NCI-H2107 treated with DMSO at 0.1 percent for 48 hours (cell line): ENCODE measurements at regions not wholly inside any gene's neighbourhood (a gene's known extent, or its start where the extent isn't known, plus 50 kb on each side); places are given as distances from the start of the nearest gene placed in this dataset.

Experiments
- DNase-seq: peaks from one replicate; lab custom pipeline; 2025; ENCODE audit not compliant: unreplicated experiment; lab: John Stamatoyannopoulos, UW

GRCh38 chr18:73966954-73967353 lies 180.7 kb downstream of the FBXO15 start:
- DNase-seq: no peak

DNA sequence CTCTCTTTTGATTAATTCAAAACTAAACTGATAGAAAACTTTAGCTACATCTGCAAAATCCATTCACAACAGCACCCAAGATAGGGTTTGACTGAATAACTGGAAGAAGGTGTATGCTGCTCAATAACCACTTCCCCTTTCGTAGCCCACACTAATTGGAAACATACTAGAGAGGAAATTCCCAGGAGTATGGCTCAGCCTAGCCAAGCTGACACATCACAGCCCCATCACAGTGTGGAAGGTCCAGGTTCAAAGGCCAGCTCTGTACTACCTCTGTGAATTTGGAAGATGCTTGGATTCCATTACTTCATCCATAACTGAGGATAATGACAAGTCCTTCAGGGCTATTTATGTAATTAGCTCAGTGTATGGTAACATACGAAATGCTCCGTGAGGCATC lies 185.4 kb downstream of the FBXO15 start:
- DNase-seq: no peak

GRCh38 chr18:73961804-73962203 lies 185.8 kb downstream of the FBXO15 start:
- DNase-seq: no peak

- no peak for DNase-seq
Measured at GRCh38 chr18:73959352-73959751, 188.3 kb downstream of the FBXO15 start.

- no peak for DNase-seq
Measured at GRCh38 chr18:73954268-73954667, 193.4 kb downstream of the FBXO15 start.

GRCh38 chr18:73952296-73952946 lies 195.2 kb downstream of the FBXO15 start:
- peak; percentile 43 for DNase-seq

DNA sequence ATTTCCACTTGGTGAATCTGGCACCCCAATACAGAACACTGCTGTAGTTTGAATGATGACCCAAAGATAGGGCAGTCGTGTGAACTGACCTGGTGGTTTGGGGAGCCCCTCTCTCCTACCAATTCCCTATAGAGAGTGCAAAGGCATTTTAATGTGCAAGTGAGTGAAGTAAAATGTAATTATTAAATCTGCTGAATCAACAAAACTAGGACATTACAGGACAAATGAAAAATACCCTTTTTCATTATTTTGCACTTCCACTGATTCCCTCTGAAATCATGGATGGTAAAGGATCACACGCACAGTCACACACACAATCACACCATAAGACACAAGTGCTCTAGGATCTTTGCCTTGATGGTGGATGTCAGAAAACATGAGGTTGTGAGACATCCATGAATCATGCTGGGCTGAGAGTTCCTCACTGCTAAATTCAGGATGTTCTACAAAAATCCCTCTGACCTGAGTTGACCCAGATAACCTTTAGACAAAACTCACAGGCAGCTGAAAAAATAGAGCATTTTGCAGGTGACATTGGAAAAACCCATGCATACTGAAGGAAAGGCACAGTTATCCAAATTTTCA lies 197.4 kb downstream of the FBXO15 start:
- DNase-seq: no peak

DNA sequence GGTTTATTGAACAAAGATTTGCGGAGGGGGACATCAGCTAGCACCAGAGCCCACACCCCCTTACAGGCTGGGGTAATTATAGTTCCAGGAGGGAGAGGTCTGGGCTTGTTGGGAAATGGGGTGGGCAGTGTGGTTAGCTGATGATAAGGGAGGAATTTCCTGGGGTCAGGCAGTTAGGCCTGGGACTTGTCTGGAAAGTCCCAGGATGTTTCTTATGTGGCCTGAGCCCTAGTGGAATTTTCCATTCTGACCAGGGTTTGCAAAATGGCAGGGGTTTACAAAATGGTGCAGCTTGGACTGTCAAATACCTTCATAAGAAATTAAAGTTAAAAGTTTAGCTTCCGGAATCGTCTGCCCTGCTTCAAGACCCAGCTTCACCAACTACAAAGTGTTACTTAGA lies 199.1 kb downstream of the FBXO15 start:
- no peak for DNase-seq

GRCh38 chr18:73948084-73948483 lies 199.6 kb downstream of the FBXO15 start:
- DNase-seq: no peak

- DNase-seq: no peak
Measured at GRCh38 chr18:73947180-73947921, 200.3 kb downstream of the FBXO15 start.

DNA sequence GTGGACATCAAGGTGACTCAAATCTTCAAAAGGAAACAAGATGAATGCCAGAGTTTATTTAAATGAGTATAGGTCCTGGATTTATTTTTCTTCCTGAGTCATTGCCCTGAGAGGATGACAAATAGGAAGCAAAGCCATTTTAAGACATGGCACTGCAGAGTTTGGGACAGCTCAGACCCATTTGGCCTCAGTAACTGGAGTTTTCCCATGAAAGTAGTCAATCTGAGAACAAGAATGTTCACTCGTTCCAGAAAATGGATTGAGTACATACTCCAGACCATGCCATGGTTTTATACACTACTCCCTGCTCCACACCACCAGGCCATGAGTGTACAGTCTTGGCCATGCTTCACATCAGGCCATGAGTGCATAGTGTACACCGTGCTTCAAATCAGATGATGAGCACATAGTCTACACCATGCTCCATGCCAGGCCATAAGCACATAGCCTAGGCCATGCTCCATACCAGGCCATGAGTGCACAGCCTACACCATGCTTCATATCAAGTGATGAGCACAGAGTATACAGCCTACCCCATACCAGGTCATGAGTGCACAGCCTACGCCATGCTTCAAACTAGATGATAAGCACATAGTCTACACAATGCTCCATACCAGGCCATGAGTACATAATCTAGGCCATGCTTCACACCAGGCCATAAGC lies 202.4 kb downstream of the FBXO15 start:
- DNase-seq: no peak

DNA sequence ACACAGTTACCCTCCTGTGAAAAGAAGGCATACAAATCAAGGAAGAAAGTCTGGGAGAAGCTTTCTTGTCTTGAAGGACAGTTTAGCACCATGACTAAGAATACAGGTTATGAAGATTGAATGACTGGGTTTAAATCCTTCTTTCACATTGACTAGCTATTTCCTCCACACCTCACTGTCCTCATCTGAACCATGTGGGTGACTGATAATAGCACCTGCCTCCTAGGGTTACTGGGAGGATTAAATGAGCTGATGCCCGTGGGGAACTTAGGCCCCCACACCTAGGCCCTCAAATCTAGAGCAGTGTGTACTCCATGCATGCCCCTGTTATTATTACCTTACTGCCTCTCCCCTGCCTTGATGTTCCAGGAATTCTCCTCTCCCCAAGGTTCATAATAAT lies 202.9 kb downstream of the FBXO15 start:
- no peak for DNase-seq

- no peak for DNase-seq
Measured at GRCh38 chr18:73943763-73944162, 203.9 kb downstream of the FBXO15 start.

GRCh38 chr18:73942956-73943355 lies 204.7 kb downstream of the FBXO15 start:
- DNase-seq: no peak

- DNase-seq: no peak
Measured at GRCh38 chr18:73942081-73942625, 205.5 kb downstream of the FBXO15 start.

DNA sequence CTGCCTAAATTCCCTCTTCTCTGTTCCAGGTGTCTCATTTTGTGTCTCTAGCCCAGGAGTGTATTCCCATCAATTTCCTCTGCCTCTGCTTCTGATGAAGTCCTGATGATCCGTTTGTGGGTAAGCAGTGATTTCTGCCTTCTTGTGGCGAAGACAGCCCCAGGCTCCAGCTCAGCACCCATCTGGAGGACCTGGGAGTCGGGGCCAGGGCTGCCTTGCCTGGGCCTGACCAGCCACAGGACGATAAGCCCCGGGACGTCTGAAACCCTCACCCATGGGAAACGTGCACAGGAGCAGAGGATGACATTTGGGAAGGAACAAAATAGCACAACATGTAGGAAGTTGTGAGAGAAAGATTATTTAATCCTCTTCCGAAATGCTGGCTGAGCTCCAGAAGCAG lies 206.9 kb downstream of the FBXO15 start:
- DNase-seq: no peak

DNA sequence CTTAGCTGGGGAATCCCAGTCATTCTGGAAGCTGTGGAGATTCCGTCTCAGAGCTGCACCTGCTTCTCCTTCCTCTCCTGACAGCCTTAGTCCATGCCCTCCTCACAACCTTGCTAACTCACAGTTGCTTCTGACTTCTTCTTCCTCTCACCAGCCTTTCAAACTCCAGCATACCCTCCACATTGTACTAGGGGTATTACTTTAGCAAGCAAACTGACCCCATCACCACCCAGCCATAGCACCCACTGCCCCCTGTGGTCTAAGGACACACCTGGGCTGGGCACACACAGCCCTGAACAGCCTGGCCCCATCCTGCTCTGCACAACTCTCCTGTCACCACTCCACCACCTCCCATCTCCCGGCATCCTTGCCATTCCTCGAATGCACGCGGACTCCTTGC lies 208.2 kb downstream of the FBXO15 start:
- no peak for DNase-seq

- DNase-seq: no peak
Measured at GRCh38 chr18:73933685-73934084, 213.9 kb downstream of the FBXO15 start.

- DNase-seq: no peak
Measured at GRCh38 chr18:73932976-73933375, 214.7 kb downstream of the FBXO15 start.

- no peak for DNase-seq
Measured at GRCh38 chr18:73927496-73927895, 220.1 kb downstream of the FBXO15 start.

DNA sequence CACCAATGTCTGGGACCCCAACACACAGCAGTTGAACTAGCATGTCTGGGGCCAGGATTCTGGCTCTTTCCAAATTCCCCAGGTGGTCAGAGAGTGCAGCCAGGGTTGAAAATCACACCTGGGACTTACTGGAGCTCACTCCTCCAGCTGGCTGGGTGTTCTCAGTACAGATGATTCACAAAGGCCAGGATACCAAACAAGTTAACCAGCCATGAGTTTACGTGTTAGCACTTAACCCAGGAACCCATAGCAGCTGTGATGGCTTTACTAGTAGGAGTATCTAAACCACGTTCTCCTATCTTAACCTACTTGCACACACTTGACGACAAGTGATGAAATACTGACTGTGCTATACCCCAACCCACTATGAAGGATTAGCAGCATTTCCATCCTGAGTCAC lies 222.8 kb downstream of the FBXO15 start:
- no peak for DNase-seq

DNA sequence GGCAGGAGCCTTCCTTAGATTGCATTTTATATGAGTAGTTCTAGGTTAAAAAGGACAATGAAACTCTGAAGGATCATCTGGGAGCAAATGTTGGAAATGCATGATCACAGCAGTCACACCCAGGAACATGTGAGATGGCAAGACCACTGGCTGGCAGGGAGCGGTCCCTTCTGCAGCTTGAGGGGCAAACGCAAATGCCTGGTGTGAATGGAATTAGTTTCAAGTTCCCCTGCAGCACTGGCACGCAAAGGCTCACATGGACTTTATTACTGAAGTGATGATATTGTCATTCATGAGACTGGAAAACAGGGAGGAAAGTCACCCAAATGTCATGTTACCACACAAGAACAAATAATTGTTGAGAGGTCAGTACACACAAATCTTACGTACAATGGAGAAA lies 223.3 kb downstream of the FBXO15 start:
- DNase-seq: no peak
